Gastroesophageal sphincter (tissue), 3 donors: ENCODE measurements at regions not wholly inside any gene's neighbourhood (a gene's known extent, or its start where the extent isn't known, plus 50 kb on each side); places are given as distances from the start of the nearest gene placed in this dataset.

Experiments used
- EP300 ChIP-seq: sonication (generic); formaldehyde crosslinking; IDR thresholded peaks from one replicate; pipeline ENCODE4 v1.6.1; 2017; ENCODE audit warnings: antibody characterized with exemption, mild to moderate bottlenecking
- POLR2A ChIP-seq, 2 donors: fragments of 450-650 bp; IDR thresholded peaks; one replicate each; pipeline ENCODE4 v1.6.1; 2017; ENCODE audit warnings: antibody characterized with exemption in 2 of 2, mild to moderate bottlenecking in 2 of 2, moderate library complexity in 1 of 2
- POLR2AphosphoS5 ChIP-seq: sonication (generic); formaldehyde crosslinking; IDR thresholded peaks from one replicate; pipeline ENCODE4 v1.6.1; 2017; ENCODE audit warnings: antibody characterized with exemption
- TF ChIP-seq, protein P1 (sequence below), 4 experiments: fragments of 200-600 bp in 2 of 4; fragments of 450-650 bp in 2 of 4; sonication (generic) in 1 of 4; IDR thresholded peaks; one replicate each; pipeline ENCODE4 v1.5.1; 2017 to 2019; ENCODE audit warnings: antibody characterized with exemption in 4 of 4, mild to moderate bottlenecking in 2 of 4, moderate library complexity in 2 of 4

DNA sequence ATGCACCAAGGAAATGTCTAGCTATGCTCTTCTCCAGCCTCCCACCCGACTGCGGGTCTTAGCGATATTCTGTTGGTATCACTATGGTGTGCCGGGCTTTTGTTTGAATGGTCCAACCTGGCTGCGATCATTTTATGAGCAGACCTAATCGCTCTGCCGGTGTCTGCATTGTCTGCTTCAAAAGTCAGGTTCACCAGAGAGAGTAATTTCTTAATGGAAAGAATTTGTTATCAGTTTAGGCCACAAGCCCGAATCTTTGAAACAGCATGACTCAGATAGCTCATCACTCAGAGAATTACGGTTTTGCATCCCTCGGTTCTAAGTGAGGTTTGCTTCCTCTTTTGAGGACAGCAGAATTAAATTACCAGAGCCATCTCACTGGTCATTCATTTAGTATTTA, 521.0 kb upstream of the ARID1B start:
- TF ChIP-seq, protein P1, sequence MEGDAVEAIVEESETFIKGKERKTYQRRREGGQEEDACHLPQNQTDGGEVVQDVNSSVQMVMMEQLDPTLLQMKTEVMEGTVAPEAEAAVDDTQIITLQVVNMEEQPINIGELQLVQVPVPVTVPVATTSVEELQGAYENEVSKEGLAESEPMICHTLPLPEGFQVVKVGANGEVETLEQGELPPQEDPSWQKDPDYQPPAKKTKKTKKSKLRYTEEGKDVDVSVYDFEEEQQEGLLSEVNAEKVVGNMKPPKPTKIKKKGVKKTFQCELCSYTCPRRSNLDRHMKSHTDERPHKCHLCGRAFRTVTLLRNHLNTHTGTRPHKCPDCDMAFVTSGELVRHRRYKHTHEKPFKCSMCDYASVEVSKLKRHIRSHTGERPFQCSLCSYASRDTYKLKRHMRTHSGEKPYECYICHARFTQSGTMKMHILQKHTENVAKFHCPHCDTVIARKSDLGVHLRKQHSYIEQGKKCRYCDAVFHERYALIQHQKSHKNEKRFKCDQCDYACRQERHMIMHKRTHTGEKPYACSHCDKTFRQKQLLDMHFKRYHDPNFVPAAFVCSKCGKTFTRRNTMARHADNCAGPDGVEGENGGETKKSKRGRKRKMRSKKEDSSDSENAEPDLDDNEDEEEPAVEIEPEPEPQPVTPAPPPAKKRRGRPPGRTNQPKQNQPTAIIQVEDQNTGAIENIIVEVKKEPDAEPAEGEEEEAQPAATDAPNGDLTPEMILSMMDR (IDR thresholded peaks at IDR 0.05), result no peak
- TF ChIP-seq POLR2AphosphoS5 (no peak), POLR2A (IDR thresholded peaks at IDR 0.05) (no peak), EP300 (no peak)
